ENCODE measurements at regions not wholly inside any gene's neighbourhood (a gene's known extent, or its start where the extent isn't known, plus 50 kb on each side); places are given as distances from the start of the nearest gene placed in this dataset.

DNA sequence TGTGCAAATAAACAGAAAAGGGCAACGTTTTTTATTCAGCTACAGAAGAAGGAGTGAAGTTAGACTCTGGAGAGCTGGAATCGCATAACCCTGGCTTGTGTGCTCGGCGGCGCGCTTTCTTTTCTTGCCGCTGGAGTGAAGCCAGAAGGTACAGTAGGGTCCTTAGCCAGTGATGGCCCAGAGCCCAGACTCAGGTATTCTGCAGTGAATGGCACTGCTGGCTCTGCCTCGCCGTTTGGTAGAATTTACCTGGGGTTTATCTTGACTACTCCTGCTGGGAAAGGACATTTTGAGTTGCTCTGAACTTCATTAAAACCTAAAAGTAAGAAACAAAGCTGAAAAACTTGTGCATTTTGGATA, 56.9 kb upstream of the TIAM2 start:
- Histone ChIP-seq H3K27me3 (ENCODE audit: control insufficient read depth in 2 of 2, insufficient read depth in 2 of 2, low read length in 2 of 2) (no peaks in the 10 kb centered on the region), H3K4me2 (ENCODE audit: insufficient read depth, low read length) (no peak overlapping the region), H4K20me1 (replicated peaks; ENCODE audit: control insufficient read depth, insufficient read depth, low read length) (no peaks in the 10 kb centered on the region), H3K36me3 (ENCODE audit: control insufficient read depth, insufficient read depth, low read length) (no peaks in the 10 kb centered on the region), H3K9ac (ENCODE audit: insufficient read depth in 1 of 2, low read depth in 2 of 2, low read length in 2 of 2) (no peak overlapping the region), H3K79me2 (ENCODE audit: control insufficient read depth, insufficient read depth, low read length) (no peaks in the 10 kb centered on the region), H2AFZ (ENCODE audit: low read depth, low read length) (no peak overlapping the region), H3K9me3 (replicated peaks; ENCODE audit: control insufficient read depth, insufficient read depth, low read depth, low read length) (no peaks in the 10 kb centered on the region), H3K9me1 (ENCODE audit: control insufficient read depth, insufficient read depth, low read length) (no peaks in the 10 kb centered on the region), H3K4me1 (replicated peaks in 1 of 2; ENCODE audit: control insufficient read depth in 2 of 2, insufficient read depth in 2 of 2, low read length in 2 of 2) (no peaks in the 10 kb centered on the region), H3K27ac (ENCODE audit: extremely low read depth, low read depth, low read length) (no peak overlapping the region), H3K4me3 (no peak overlapping the region)
- no TSS peak for BruUV-seq (replicated peaks)
- ATAC-seq (no peak; the same call in 2 of the 3 replicates), DNase-seq (ENCODE audit: extremely low read depth in 1 of 4, low spot score in 3 of 4) (no peak), FAIRE-seq (no peak)
- intact Hi-C loops (cut with micrococcal nuclease) (no loop called here), in situ Hi-C loops (cut with MboI) (no loop called here)
- 58% methylated on average over 9 of the region's 9 CpGs for WGBS (ENCODE audit: insufficient coverage, low coverage, missing lambda C conversion rate)
- POLR2A ChIA-PET: no interaction called here
- CTCF ChIA-PET (ENCODE audit: low intra/inter-chr PET ratio): no interaction called here
- TF ChIP-seq PRMT5 (CRISPR knock-in tag; IDR thresholded peaks at IDR 0.05): no peak
- TF ChIP-seq ZBTB8A (IDR thresholded peaks at IDR 0.05; ENCODE audit: partially characterized antibody): no peak
- no peak for TF ChIP-seq BRF1 (IDR thresholded peaks at IDR 0.05; ENCODE audit: borderline replicate concordance, extremely low read depth, insufficient read length)
- TF ChIP-seq, protein P1, sequence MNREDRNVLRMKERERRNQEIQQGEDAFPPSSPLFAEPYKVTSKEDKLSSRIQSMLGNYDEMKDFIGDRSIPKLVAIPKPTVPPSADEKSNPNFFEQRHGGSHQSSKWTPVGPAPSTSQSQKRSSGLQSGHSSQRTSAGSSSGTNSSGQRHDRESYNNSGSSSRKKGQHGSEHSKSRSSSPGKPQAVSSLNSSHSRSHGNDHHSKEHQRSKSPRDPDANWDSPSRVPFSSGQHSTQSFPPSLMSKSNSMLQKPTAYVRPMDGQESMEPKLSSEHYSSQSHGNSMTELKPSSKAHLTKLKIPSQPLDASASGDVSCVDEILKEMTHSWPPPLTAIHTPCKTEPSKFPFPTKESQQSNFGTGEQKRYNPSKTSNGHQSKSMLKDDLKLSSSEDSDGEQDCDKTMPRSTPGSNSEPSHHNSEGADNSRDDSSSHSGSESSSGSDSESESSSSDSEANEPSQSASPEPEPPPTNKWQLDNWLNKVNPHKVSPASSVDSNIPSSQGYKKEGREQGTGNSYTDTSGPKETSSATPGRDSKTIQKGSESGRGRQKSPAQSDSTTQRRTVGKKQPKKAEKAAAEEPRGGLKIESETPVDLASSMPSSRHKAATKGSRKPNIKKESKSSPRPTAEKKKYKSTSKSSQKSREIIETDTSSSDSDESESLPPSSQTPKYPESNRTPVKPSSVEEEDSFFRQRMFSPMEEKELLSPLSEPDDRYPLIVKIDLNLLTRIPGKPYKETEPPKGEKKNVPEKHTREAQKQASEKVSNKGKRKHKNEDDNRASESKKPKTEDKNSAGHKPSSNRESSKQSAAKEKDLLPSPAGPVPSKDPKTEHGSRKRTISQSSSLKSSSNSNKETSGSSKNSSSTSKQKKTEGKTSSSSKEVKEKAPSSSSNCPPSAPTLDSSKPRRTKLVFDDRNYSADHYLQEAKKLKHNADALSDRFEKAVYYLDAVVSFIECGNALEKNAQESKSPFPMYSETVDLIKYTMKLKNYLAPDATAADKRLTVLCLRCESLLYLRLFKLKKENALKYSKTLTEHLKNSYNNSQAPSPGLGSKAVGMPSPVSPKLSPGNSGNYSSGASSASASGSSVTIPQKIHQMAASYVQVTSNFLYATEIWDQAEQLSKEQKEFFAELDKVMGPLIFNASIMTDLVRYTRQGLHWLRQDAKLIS (CRISPR knock-in tag; IDR thresholded peaks at IDR 0.05): no peak
- no peak for TF ChIP-seq TGIF2 (CRISPR knock-in tag; IDR thresholded peaks at IDR 0.05)
- TF ChIP-seq, protein P2, sequence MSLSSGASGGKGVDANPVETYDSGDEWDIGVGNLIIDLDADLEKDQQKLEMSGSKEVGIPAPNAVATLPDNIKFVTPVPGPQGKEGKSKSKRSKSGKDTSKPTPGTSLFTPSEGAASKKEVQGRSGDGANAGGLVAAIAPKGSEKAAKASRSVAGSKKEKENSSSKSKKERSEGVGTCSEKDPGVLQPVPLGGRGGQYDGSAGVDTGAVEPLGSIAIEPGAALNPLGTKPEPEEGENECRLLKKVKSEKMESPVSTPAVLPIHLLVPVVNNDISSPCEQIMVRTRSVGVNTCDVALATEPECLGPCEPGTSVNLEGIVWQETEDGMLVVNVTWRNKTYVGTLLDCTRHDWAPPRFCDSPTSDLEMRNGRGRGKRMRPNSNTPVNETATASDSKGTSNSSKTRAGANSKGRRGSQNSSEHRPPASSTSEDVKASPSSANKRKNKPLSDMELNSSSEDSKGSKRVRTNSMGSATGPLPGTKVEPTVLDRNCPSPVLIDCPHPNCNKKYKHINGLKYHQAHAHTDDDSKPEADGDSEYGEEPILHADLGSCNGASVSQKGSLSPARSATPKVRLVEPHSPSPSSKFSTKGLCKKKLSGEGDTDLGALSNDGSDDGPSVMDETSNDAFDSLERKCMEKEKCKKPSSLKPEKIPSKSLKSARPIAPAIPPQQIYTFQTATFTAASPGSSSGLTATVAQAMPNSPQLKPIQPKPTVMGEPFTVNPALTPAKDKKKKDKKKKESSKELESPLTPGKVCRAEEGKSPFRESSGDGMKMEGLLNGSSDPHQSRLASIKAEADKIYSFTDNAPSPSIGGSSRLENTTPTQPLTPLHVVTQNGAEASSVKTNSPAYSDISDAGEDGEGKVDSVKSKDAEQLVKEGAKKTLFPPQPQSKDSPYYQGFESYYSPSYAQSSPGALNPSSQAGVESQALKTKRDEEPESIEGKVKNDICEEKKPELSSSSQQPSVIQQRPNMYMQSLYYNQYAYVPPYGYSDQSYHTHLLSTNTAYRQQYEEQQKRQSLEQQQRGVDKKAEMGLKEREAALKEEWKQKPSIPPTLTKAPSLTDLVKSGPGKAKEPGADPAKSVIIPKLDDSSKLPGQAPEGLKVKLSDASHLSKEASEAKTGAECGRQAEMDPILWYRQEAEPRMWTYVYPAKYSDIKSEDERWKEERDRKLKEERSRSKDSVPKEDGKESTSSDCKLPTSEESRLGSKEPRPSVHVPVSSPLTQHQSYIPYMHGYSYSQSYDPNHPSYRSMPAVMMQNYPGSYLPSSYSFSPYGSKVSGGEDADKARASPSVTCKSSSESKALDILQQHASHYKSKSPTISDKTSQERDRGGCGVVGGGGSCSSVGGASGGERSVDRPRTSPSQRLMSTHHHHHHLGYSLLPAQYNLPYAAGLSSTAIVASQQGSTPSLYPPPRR (CRISPR knock-in tag; IDR thresholded peaks at IDR 0.05; ENCODE audit: borderline replicate concordance): no peak
- no peak for TF ChIP-seq LEF1 (IDR thresholded peaks at IDR 0.05)
- TF ChIP-seq ADNP (tag; IDR thresholded peaks at IDR 0.05): no peak
- TF ChIP-seq SRSF3 (IDR thresholded peaks at IDR 0.05; ENCODE audit: insufficient read depth, low read length): no peak
- TF ChIP-seq CREBBP (IDR thresholded peaks at IDR 0.05; ENCODE audit: low read depth, low read length): no peak
- no peak for TF ChIP-seq RBM34 (IDR thresholded peaks at IDR 0.05; ENCODE audit: borderline replicate concordance, insufficient read depth, low read length)
- TF ChIP-seq CSDE1 (IDR thresholded peaks at IDR 0.05): no peak
- TF ChIP-seq, protein P3, sequence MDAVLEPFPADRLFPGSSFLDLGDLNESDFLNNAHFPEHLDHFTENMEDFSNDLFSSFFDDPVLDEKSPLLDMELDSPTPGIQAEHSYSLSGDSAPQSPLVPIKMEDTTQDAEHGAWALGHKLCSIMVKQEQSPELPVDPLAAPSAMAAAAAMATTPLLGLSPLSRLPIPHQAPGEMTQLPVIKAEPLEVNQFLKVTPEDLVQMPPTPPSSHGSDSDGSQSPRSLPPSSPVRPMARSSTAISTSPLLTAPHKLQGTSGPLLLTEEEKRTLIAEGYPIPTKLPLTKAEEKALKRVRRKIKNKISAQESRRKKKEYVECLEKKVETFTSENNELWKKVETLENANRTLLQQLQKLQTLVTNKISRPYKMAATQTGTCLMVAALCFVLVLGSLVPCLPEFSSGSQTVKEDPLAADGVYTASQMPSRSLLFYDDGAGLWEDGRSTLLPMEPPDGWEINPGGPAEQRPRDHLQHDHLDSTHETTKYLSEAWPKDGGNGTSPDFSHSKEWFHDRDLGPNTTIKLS (IDR thresholded peaks at IDR 0.05; ENCODE audit: borderline replicate concordance, low read depth): no peak
- TF ChIP-seq XRCC5 (IDR thresholded peaks at IDR 0.05; ENCODE audit: low read depth, low read length): no peak
- no peak for TF ChIP-seq DNMT1 (IDR thresholded peaks at IDR 0.05)

Data from K562 (cell line).